GM12872 (cell line): ENCODE measurements at regions not wholly inside any gene's neighbourhood (a gene's known extent, or its start where the extent isn't known, plus 50 kb on each side); places are given as distances from the start of the nearest gene placed in this dataset.

Experiments
- CTCF ChIP-seq: IDR thresholded peaks from 3 replicates; pipeline ENCODE4 v1.5.1; 2011; ENCODE audit warnings: low read depth, mild to moderate bottlenecking, low read length, moderate library complexity; ENCODE audit not compliant: insufficient read depth

GRCh38 chr9:63859475-63860215 is 1425.4 kb downstream of the FOXD4L5 start:
- no peak for TF ChIP-seq CTCF

GRCh38 chr9:63817622-63818518 is 1467.1 kb downstream of the FOXD4L5 start:
- TF ChIP-seq CTCF = peak; percentile 29; the same call in 1 of the 3 replicates

GRCh38 chr9:63816751-63817621 is 1468.0 kb downstream of the FOXD4L5 start:
- TF ChIP-seq CTCF = no peak

- TF ChIP-seq CTCF = peak; percentile 14; the same call in 1 of the 3 replicates
These were observed 1556.0 kb downstream of the FOXD4L5 start for GRCh38 chr9:63729021-63729420.

GRCh38 chr9:63728287-63728686 is 1556.7 kb downstream of the FOXD4L5 start:
- no peak for TF ChIP-seq CTCF
